ENCODE measurements at regions not wholly inside any gene's neighbourhood (a gene's known extent, or its start where the extent isn't known, plus 50 kb on each side); places are given as distances from the start of the nearest gene placed in this dataset.

DNA sequence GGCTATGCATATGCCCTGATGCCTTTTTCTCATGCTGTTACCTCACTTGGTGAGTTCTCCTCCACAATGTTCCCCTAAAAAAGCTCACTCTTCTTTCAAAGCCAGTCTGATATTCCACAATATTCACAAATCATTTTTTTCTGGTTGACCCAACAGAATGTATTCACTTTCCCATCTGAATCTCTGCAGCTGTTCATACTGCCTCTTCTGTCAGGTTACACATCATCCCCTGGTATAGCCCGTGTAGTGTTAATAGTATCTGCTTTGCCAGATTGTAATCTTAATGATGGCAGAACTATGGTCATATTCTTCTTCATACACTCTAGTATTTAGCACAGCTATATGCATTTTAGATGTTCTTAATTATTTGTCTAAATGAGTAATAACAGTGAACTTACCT, 544.3 kb downstream of the EFNB2 start:
- H3K4me3 ChIP-seq: no peak overlapping the region
- DNase-seq (no peak), ATAC-seq (no peak)
- H3K27me3 ChIP-seq (ENCODE audit: low read depth): no peaks in the 10 kb centered on the region
- TF ChIP-seq CTCF (IDR thresholded peaks at IDR 0.05): no peak
- no peaks in the 10 kb centered on the region for H3K4me1 ChIP-seq
- H3K27ac ChIP-seq: no peak overlapping the region
- intact Hi-C loops (cut with DNase I): no loop called here
- H3K36me3 ChIP-seq: no peaks in the 10 kb centered on the region
- no peaks in the 10 kb centered on the region for H3K9me3 ChIP-seq

GRCh38 chr13:105990256-105990958, 545.1 kb downstream of the EFNB2 start:
- no peaks in the 10 kb centered on the region for H3K9me3 ChIP-seq
- H3K27me3 ChIP-seq (ENCODE audit: low read depth): no peaks in the 10 kb centered on the region
- H3K36me3 ChIP-seq: no peaks in the 10 kb centered on the region
- DNase-seq (no peak), ATAC-seq (no peak)
- no peak for TF ChIP-seq CTCF (IDR thresholded peaks at IDR 0.05)
- intact Hi-C loops (cut with DNase I): no loop called here
- no peak overlapping the region for H3K4me3 ChIP-seq
- no peak overlapping the region for H3K27ac ChIP-seq
- no peaks in the 10 kb centered on the region for H3K4me1 ChIP-seq

- no peak overlapping the region for H3K4me3 ChIP-seq
- ATAC-seq (no peak), DNase-seq (no peak)
- no peak for TF ChIP-seq CTCF (IDR thresholded peaks at IDR 0.05)
- intact Hi-C loops (cut with DNase I): no loop called here
- no peaks in the 10 kb centered on the region for H3K4me1 ChIP-seq
- no peak overlapping the region for H3K27ac ChIP-seq
- no peaks in the 10 kb centered on the region for H3K36me3 ChIP-seq
- H3K9me3 ChIP-seq: no peaks in the 10 kb centered on the region
- no peaks in the 10 kb centered on the region for H3K27me3 ChIP-seq (ENCODE audit: low read depth)
These were observed 550.8 kb downstream of the EFNB2 start for GRCh38 chr13:105984646-105985045.

- no peak for TF ChIP-seq CTCF (IDR thresholded peaks at IDR 0.05)
- H3K27ac ChIP-seq: no peak overlapping the region
- no peaks in the 10 kb centered on the region for H3K36me3 ChIP-seq
- no peaks in the 10 kb centered on the region for H3K4me1 ChIP-seq
- H3K4me3 ChIP-seq: no peak overlapping the region
- no peaks in the 10 kb centered on the region for H3K27me3 ChIP-seq (ENCODE audit: low read depth)
- ATAC-seq: peak in 1 of 2 donors; percentile 42
- DNase-seq: no peak
- intact Hi-C loops (cut with DNase I): no loop called here
- no peaks in the 10 kb centered on the region for H3K9me3 ChIP-seq
These were observed 551.2 kb downstream of the EFNB2 start for GRCh38 chr13:105984236-105984635.

DNA sequence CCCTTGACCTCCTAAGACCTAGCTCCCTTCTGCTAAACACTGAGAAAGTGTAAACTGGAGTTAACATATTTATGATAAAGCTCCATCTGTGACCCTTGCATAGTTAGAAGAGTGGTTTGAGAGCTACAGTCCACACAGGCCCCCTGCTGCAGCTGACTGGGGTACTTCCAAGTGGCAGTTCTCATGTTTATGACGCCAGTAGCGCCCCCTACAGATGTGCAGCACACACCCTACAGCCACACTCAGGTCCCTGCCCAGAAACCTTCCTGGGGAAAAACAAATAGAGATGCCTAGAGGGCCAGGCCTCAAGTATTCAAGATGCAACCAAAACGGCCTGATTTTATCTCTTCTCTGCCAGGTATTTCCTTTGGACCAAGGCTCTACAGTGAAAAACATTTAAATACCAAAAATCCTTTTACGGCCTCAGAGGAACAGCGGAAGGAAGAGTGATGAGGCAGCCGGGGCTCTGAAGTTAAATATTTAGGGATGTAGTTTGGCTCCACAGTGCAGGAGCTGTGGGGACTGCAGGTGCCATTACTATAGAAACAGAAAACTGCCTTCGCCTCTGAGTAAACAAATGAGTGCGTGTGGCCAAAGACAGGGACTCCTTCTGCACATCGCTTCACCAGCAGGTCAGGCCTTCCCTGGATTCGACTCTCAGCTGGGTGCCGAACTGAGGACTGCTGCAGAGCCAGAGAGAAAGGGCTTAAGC, 553.1 kb downstream of the EFNB2 start:
- DNase-seq (no peak), ATAC-seq (no peak)
- Histone ChIP-seq H3K27ac (no peak overlapping the region), H3K27me3 (ENCODE audit: low read depth) (no peaks in the 10 kb centered on the region), H3K36me3 (no peaks in the 10 kb centered on the region), H3K9me3 (no peaks in the 10 kb centered on the region), H3K4me1 (no peaks in the 10 kb centered on the region), H3K4me3 (no peak overlapping the region)
- intact Hi-C loops (cut with DNase I): no loop called here
- no peak for TF ChIP-seq CTCF (IDR thresholded peaks at IDR 0.05)
